ENCODE measurements at regions not wholly inside any gene's neighbourhood (a gene's known extent, or its start where the extent isn't known, plus 50 kb on each side); places are given as distances from the start of the nearest gene placed in this dataset.

DNA sequence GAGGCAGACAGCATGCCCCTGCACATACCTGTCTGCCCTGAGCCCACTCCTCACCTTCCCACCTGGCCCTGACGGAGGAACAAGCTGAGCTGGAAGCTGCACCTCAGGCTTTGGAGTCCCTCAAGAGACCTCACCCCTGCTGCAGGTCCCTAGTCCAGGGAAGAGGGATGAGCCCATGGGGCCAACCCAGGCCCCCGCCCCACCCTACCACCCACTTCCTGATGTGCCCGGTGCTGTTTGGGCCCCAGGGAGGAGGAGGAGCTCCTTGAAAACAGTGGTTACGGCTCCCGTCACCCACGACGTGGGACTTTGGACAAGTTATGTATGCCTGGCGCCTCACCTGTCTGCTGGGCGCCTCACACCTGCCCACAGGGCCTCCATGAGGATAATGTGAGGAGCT, 250.2 kb downstream of the NPHP4 start:
- Histone ChIP-seq H3K4me1 (ENCODE audit: insufficient read depth, low read length) (no peaks in the 10 kb centered on the region), H3K9me3 (ENCODE audit: low read depth, low read length) (no peaks in the 10 kb centered on the region), H3K4me3 (ENCODE audit: insufficient read depth, low read length) (no peak overlapping the region), H3K27ac (ENCODE audit: low read depth, low read length) (no peak overlapping the region), H3K27me3 (ENCODE audit: insufficient read depth, low read length) (no peaks in the 10 kb centered on the region), H4K20me1 (ENCODE audit: insufficient read depth, low read length) (no peaks in the 10 kb centered on the region), H3K79me2 (ENCODE audit: insufficient read depth, low read length) (no peaks in the 10 kb centered on the region), H2AFZ (ENCODE audit: low read length) (no peak overlapping the region), H3K4me2 (ENCODE audit: insufficient read depth, low read length) (no peak overlapping the region), H3K36me3 (ENCODE audit: insufficient read depth, low read length) (no peaks in the 10 kb centered on the region)
- TF ChIP-seq, protein P1, sequence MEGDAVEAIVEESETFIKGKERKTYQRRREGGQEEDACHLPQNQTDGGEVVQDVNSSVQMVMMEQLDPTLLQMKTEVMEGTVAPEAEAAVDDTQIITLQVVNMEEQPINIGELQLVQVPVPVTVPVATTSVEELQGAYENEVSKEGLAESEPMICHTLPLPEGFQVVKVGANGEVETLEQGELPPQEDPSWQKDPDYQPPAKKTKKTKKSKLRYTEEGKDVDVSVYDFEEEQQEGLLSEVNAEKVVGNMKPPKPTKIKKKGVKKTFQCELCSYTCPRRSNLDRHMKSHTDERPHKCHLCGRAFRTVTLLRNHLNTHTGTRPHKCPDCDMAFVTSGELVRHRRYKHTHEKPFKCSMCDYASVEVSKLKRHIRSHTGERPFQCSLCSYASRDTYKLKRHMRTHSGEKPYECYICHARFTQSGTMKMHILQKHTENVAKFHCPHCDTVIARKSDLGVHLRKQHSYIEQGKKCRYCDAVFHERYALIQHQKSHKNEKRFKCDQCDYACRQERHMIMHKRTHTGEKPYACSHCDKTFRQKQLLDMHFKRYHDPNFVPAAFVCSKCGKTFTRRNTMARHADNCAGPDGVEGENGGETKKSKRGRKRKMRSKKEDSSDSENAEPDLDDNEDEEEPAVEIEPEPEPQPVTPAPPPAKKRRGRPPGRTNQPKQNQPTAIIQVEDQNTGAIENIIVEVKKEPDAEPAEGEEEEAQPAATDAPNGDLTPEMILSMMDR (IDR thresholded peaks at IDR 0.05; ENCODE audit: extremely low read depth, low read depth, low read length), result no peak
- no peak for DNase-seq (ENCODE audit: insufficient read length, low spot score, missing footprints)

DNA sequence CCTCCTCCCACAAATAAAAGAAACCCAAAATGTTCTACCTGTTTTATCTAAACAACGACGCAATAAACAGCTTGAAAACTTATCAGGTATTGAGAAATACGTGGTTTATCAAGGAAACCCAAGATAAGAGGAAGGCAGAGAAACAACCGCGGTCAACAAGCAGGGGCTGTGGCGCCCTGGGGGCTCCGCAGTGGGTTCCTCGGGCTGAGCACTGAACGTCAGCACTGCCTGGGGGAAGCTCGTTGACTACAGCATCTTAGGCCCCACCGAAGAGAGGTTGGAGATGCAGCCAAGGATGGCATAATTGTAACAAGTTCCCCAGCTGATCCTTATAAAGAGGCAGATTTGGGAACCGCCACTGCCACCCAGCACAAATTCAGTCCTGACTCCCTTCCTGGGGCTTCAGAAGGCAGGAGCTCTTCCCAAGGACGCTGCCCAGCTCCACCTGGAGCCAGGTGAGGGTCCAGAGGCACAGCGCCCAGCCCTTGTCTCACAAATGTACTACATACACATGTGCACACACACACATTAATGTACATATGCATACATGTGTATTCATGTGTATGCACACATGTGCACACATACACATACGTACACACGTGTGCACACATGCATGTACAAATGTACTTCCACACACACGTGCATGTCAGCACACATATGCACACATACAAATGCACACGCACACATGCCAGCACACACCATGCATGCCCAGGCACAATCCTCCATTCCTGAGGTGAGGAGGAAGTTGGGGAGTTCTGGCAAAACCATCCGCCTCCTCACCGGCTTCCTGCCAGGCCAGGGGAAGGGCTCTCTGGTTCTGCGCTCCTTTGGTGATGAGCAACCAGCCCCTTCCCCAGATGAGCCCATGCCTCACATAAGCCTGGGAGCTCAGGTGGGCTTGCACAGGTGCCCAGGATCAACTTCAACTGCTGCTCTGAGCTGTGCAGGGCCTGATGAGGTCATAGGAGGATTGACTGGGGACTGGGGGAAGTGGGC, 251.1 kb downstream of the NPHP4 start:
- Histone ChIP-seq H3K36me3 (ENCODE audit: insufficient read depth, low read length) (no peaks in the 10 kb centered on the region), H3K4me3 (ENCODE audit: insufficient read depth, low read length) (no peak overlapping the region), H3K4me1 (ENCODE audit: insufficient read depth, low read length) (no peaks in the 10 kb centered on the region), H4K20me1 (ENCODE audit: insufficient read depth, low read length) (no peaks in the 10 kb centered on the region), H3K79me2 (ENCODE audit: insufficient read depth, low read length) (no peaks in the 10 kb centered on the region), H3K9me3 (ENCODE audit: low read depth, low read length) (no peaks in the 10 kb centered on the region), H3K27me3 (ENCODE audit: insufficient read depth, low read length) (no peaks in the 10 kb centered on the region), H3K4me2 (ENCODE audit: insufficient read depth, low read length) (no peak overlapping the region), H3K27ac (ENCODE audit: low read depth, low read length) (no peak overlapping the region), H2AFZ (ENCODE audit: low read length) (no peak overlapping the region)
- TF ChIP-seq, protein P1 (IDR thresholded peaks at IDR 0.05; ENCODE audit: extremely low read depth, low read depth, low read length), result no peak
- DNase-seq (ENCODE audit: insufficient read length, low spot score, missing footprints), result no peak

DNA sequence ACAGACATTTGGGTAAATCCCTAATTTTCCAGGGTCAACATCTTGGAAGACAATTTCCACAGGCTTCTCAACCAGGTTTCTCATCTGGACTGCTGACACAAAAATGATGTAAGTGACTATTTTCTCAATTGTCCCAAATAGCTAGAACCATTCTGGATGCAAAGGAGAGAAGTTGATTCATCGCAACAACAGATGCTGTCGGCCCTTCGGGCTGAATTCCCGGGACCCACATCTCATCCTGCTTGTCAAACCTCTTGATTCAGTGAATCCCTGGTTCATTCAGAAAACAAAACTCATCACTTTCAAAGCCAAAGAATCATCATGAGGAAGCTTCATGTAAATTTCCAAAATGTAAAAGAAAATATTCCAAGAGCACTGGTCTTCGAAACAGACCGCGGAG, 251.8 kb downstream of the NPHP4 start:
- no peak overlapping the region for H3K4me3 ChIP-seq (ENCODE audit: insufficient read depth, low read length)
- TF ChIP-seq, protein P1 (IDR thresholded peaks at IDR 0.05; ENCODE audit: extremely low read depth, low read depth, low read length), result no peak
- DNase-seq (ENCODE audit: insufficient read length, low spot score, missing footprints), result no peak
- H3K9me3 ChIP-seq (ENCODE audit: low read depth, low read length), result no peaks in the 10 kb centered on the region
- no peaks in the 10 kb centered on the region for H4K20me1 ChIP-seq (ENCODE audit: insufficient read depth, low read length)
- H3K36me3 ChIP-seq (ENCODE audit: insufficient read depth, low read length), result no peaks in the 10 kb centered on the region
- H2AFZ ChIP-seq (ENCODE audit: low read length), result no peak overlapping the region
- no peaks in the 10 kb centered on the region for H3K27me3 ChIP-seq (ENCODE audit: insufficient read depth, low read length)
- no peak overlapping the region for H3K27ac ChIP-seq (ENCODE audit: low read depth, low read length)
- no peaks in the 10 kb centered on the region for H3K4me1 ChIP-seq (ENCODE audit: insufficient read depth, low read length)
- no peak overlapping the region for H3K4me2 ChIP-seq (ENCODE audit: insufficient read depth, low read length)
- no peaks in the 10 kb centered on the region for H3K79me2 ChIP-seq (ENCODE audit: insufficient read depth, low read length)

DNA sequence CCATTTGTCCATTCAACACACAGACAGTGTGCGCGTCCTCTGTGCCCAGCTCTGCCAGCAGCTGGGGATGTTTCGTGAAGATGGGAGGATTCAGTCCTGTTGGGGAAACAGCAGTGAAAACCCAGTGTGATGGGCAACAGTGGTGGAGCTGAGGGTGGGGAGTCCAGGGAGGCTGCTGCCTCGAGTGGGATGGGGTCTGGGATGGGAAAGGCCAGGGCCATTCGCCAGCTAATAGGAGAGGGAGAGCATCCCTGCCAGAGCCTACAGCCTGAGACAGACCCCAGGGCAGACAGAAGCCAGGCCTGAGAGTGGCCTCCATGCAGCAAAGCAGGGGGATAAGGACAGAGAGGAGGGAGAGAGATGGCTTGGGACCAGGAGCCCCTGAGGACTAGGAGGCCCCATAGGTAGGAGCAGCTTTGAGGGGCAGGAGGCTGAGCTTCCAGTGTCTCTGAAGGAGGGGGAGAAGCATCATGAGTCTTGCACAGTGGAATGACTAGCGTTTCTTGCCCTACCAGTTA, 252.6 kb downstream of the NPHP4 start:
- no peak for DNase-seq (ENCODE audit: insufficient read length, low spot score, missing footprints)

More for the DNA sequence above, 252.6 kb downstream of the NPHP4 start:
- H3K79me2 ChIP-seq (ENCODE audit: insufficient read depth, low read length), result no peaks in the 10 kb centered on the region
- no peaks in the 10 kb centered on the region for H4K20me1 ChIP-seq (ENCODE audit: insufficient read depth, low read length)
- no peaks in the 10 kb centered on the region for H3K4me1 ChIP-seq (ENCODE audit: insufficient read depth, low read length)
- H3K27me3 ChIP-seq (ENCODE audit: insufficient read depth, low read length), result no peaks in the 10 kb centered on the region
- no peak overlapping the region for H3K27ac ChIP-seq (ENCODE audit: low read depth, low read length)
- H3K9me3 ChIP-seq (ENCODE audit: low read depth, low read length), result no peaks in the 10 kb centered on the region
- no peaks in the 10 kb centered on the region for H3K36me3 ChIP-seq (ENCODE audit: insufficient read depth, low read length)
- no peak overlapping the region for H3K4me3 ChIP-seq (ENCODE audit: insufficient read depth, low read length)
- TF ChIP-seq, protein P1 (IDR thresholded peaks at IDR 0.05; ENCODE audit: extremely low read depth, low read depth, low read length), result no peak
- H3K4me2 ChIP-seq (ENCODE audit: insufficient read depth, low read length), result no peak overlapping the region
- H2AFZ ChIP-seq (ENCODE audit: low read length), result no peak overlapping the region
